H1 (cell line): ENCODE measurements at regions not wholly inside any gene's neighbourhood (a gene's known extent, or its start where the extent isn't known, plus 50 kb on each side); places are given as distances from the start of the nearest gene placed in this dataset.

Experiments
- CTCF ChIA-PET: fragments of 300-600 bp; sonication (Branson Sonifier 250); formaldehyde crosslinking; loops from one replicate; lab custom pipeline; 2021; ENCODE audit not compliant: partially characterized antibody; lab: Charles Lee
- POLR2A ChIA-PET: fragments of 300-600 bp; sonication (Branson Sonifier 250); formaldehyde crosslinking; loops from one replicate; lab custom pipeline; 2021; ENCODE audit warnings: inconsistent platforms; ENCODE audit not compliant: partially characterized antibody; lab: Charles Lee
- DNase-seq, 2 experiments: peaks; one replicate each; pipeline versions ENCODE4 v3.0.0 to v3.0.0-alpha.2; 2010 to 2022; ENCODE audit warnings: low spot score in 2 of 2, low read depth in 1 of 2, mixed read lengths in 1 of 2
- FAIRE-seq: peaks from 2 replicates; lab custom pipeline; 2011; peaks lifted over from hg19 to GRCh38; lab: Jason Lieb, UNC
- H2AFZ ChIP-seq: 2 replicates; pipeline ENCODE4 v1.8.1; 2012; ENCODE audit warnings: low read length, inconsistent platforms
- H2AK5ac ChIP-seq: 2 replicates; pipeline ENCODE4 v1.6.1; 2013; ENCODE audit warnings: low read depth, low read length
- H2BK120ac ChIP-seq: replicated peaks from 2 replicates; pipeline ENCODE3; 2013; ENCODE audit warnings: low read depth, low read length, inconsistent platforms
- H2BK12ac ChIP-seq: 2 replicates; pipeline ENCODE4 v1.6.1; 2013; ENCODE audit warnings: low read depth, low read length
- H2BK15ac ChIP-seq: 2 replicates; pipeline ENCODE4 v1.6.1; 2013; ENCODE audit warnings: low read length
- H2BK20ac ChIP-seq: 2 replicates; pipeline ENCODE4 v1.6.1; 2013; ENCODE audit warnings: low read length
- H2BK5ac ChIP-seq: 2 replicates; pipeline ENCODE4 v1.6.1; 2013; ENCODE audit warnings: low read depth, low read length
- H3K14ac ChIP-seq: 2 replicates; pipeline ENCODE4 v1.6.1; 2013; ENCODE audit warnings: inconsistent platforms; ENCODE audit not compliant: insufficient read length
- H3K18ac ChIP-seq: 2 replicates; pipeline ENCODE4 v1.6.1; 2013; ENCODE audit warnings: low read length; ENCODE audit errors: extremely low read depth
- H3K23ac ChIP-seq: 2 replicates; pipeline ENCODE4 v1.6.1; 2013; ENCODE audit warnings: inconsistent platforms; ENCODE audit not compliant: insufficient read length
- H3K23me2 ChIP-seq: 2 replicates; pipeline ENCODE4 v1.6.1; 2013; ENCODE audit warnings: low read depth, low read length
- H3K27ac ChIP-seq: 2 replicates; pipeline ENCODE4 v1.6.1; 2011; ENCODE audit warnings: low read depth, low read length, inconsistent platforms
- H3K27me3 ChIP-seq, 4 experiments: replicated peaks in 1 of 4; 1 replicate in 1 of 4; 2 replicates in 3 of 4; pipeline versions ENCODE4 v1.6.1 to v1.8.1; 2011 to 2013; ENCODE audit warnings: low read length in 3 of 4, mild to moderate bottlenecking in 3 of 4, inconsistent platforms in 2 of 4, mixed read lengths in 2 of 4, moderate library complexity in 1 of 4; ENCODE audit not compliant: control insufficient read depth in 3 of 4, insufficient read depth in 3 of 4; ENCODE audit errors: extremely low read depth in 1 of 4
- H3K36me3 ChIP-seq, 4 experiments: 2 replicates each; pipeline versions ENCODE4 v1.6.1 to v1.8.1; 2011 to 2013; ENCODE audit warnings: mild to moderate bottlenecking in 4 of 4, low read length in 3 of 4, moderate library complexity in 2 of 4, control low read depth in 1 of 4, inconsistent platforms in 1 of 4; ENCODE audit not compliant: insufficient read depth in 4 of 4, control insufficient read depth in 2 of 4
- H3K4ac ChIP-seq: replicated peaks from 2 replicates; pipeline ENCODE3; 2013; ENCODE audit warnings: low read length, low read depth, mixed read lengths, inconsistent platforms; ENCODE audit not compliant: insufficient read length
- H3K4me1 ChIP-seq, 4 experiments: replicated peaks in 1 of 4; 1 replicate in 1 of 4; 2 replicates in 3 of 4; pipeline versions ENCODE4 v1.6.1 to v1.8.1; 2011 to 2013; ENCODE audit warnings: low read length in 3 of 4, inconsistent platforms in 2 of 4, mixed read lengths in 1 of 4; ENCODE audit not compliant: insufficient read depth in 4 of 4, control insufficient read depth in 3 of 4
- H3K4me2 ChIP-seq, 2 experiments: 2 replicates each; pipeline versions ENCODE4 v1.6.1 to v1.8.1; 2011 to 2013; ENCODE audit warnings: low read depth in 2 of 2, low read length in 2 of 2, control low read depth in 1 of 2, inconsistent platforms in 1 of 2, mild to moderate bottlenecking in 1 of 2; ENCODE audit not compliant: insufficient read depth in 1 of 2
- H3K4me3 ChIP-seq, 4 experiments: fragments of 200-600, 300-600 bp in 1 of 4; sonication (generic), shearing (Covaris generic), sonication (Bioruptor Twin) in 1 of 4; 2 replicates each; pipeline versions ENCODE4 v1.5.1 to v1.8.1; 2011 to 2016; ENCODE audit warnings: low read length in 4 of 4, low read depth in 3 of 4, control low read depth in 2 of 4, inconsistent platforms in 2 of 4, mild to moderate bottlenecking in 2 of 4, mixed read lengths in 1 of 4, moderate library complexity in 1 of 4; ENCODE audit not compliant: insufficient read depth in 2 of 4; ENCODE audit errors: extremely low read depth in 1 of 4
- H3K56ac ChIP-seq: replicated peaks from 2 replicates; pipeline ENCODE3; 2013; ENCODE audit warnings: low read depth, mild to moderate bottlenecking, mixed read lengths, low read length, inconsistent platforms; ENCODE audit not compliant: insufficient read length
- H3K79me1 ChIP-seq: 2 replicates; pipeline ENCODE4 v1.6.1; 2013; ENCODE audit warnings: low read depth, low read length, control low read depth
- H3K79me2 ChIP-seq, 2 experiments: 2 replicates each; pipeline versions ENCODE4 v1.6.1 to v1.8.1; 2012 to 2013; ENCODE audit warnings: low read length in 2 of 2, mild to moderate bottlenecking in 2 of 2, inconsistent platforms in 1 of 2; ENCODE audit not compliant: insufficient read depth in 2 of 2, control insufficient read depth in 1 of 2
- H3K9ac ChIP-seq, 4 experiments: replicated peaks in 1 of 4; 1 replicate in 1 of 4; 2 replicates in 3 of 4; pipeline versions ENCODE4 v1.6.1 to v1.8.1; 2011 to 2013; ENCODE audit warnings: low read depth in 3 of 4, low read length in 3 of 4, control low read depth in 2 of 4, mild to moderate bottlenecking in 2 of 4, moderate library complexity in 2 of 4, inconsistent platforms in 1 of 4; ENCODE audit errors: extremely low read depth in 1 of 4
- H3K9me3 ChIP-seq, 2 experiments: 2 replicates each; pipeline versions ENCODE4 v1.6.1 to v1.8.1; 2012 to 2013; ENCODE audit warnings: mild to moderate bottlenecking in 2 of 2, moderate library complexity in 2 of 2, control low read depth in 1 of 2, inconsistent platforms in 1 of 2, low read depth in 1 of 2, low read length in 1 of 2, mixed read lengths in 1 of 2; ENCODE audit not compliant: insufficient read depth in 2 of 2
- H4K20me1 ChIP-seq, 2 experiments: replicated peaks in 1 of 2; 2 replicates each; pipeline versions ENCODE3 to v1.8.1; 2011 to 2013; ENCODE audit warnings: inconsistent platforms in 2 of 2, low read length in 2 of 2, mild to moderate bottlenecking in 1 of 2; ENCODE audit not compliant: insufficient read depth in 2 of 2, control insufficient read depth in 1 of 2
- H4K5ac ChIP-seq: 2 replicates; pipeline ENCODE4 v1.6.1; 2013; ENCODE audit warnings: low read length, low read depth, mixed read lengths, inconsistent platforms; ENCODE audit not compliant: insufficient read length
- H4K8ac ChIP-seq: 2 replicates; pipeline ENCODE4 v1.8.0; 2013; ENCODE audit warnings: mild to moderate bottlenecking, moderate library complexity, low read length, inconsistent platforms; ENCODE audit not compliant: insufficient read depth; ENCODE audit errors: extremely low read depth
- H4K91ac ChIP-seq: replicated peaks from 2 replicates; pipeline ENCODE3; 2013; ENCODE audit warnings: low read length, mixed read lengths, inconsistent platforms; ENCODE audit not compliant: insufficient read length
- CHD2 ChIP-seq: IDR thresholded peaks from 2 replicates; pipeline ENCODE4 v1.6.1; 2012; ENCODE audit warnings: low read length, improper control_type of control experiment
- TF ChIP-seq, protein P1 (sequence below): fragments of 300-600 bp; sonication (generic); IDR thresholded peaks from 2 replicates; pipeline ENCODE4 v1.7.1; 2012; ENCODE audit warnings: low read length, moderate library complexity, mild to moderate bottlenecking, inconsistent platforms; ENCODE audit not compliant: insufficient replicate concordance

DNA sequence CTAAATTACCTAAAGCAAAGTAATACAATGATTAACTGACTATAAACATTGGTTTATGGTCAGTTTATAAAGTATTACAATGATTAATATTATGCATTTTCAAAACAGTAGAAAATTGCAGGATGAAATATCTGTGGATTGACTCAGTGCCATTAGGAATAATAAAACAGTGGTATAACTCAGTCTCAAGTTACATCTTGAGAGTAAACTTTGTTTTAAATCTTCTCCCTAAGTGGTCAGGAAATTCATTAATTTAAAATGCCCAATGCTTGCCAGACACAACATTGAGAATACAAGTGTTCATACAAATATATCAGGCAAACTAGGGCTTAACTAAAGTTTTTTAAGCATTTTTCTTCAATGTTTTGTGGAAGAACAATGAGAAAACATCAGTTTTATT, 257.8 kb downstream of the ETV1 start:
- Histone ChIP-seq H3K27me3 (no peaks in the 10 kb centered on the region), H2BK12ac (no peak overlapping the region), H4K5ac (no peak overlapping the region), H2AFZ (no peak overlapping the region), H3K23me2 (no peaks in the 10 kb centered on the region), H2AK5ac (no peak overlapping the region), H3K36me3 (no peaks in the 10 kb centered on the region), H2BK5ac (no peak overlapping the region), H3K18ac (no peak overlapping the region), H3K4me2 (no peak overlapping the region), H3K23ac (no peak overlapping the region), H3K79me1 (no peaks in the 10 kb centered on the region), H3K27ac (no peak overlapping the region), H3K9me3 (peaks cover 0 to 5% of the 10 kb centered on the region in 2 experiments; a peak in 1 of 4 replicates), H2BK20ac (no peak overlapping the region), H3K4ac (no peak overlapping the region), H4K91ac (no peak overlapping the region), H2BK15ac (no peak overlapping the region), H3K4me3 (no peak overlapping the region), H2BK120ac (no peak overlapping the region), H3K4me1 (no peaks in the 10 kb centered on the region), H3K14ac (no peak overlapping the region), H4K8ac (no peak overlapping the region), H3K56ac (no peak overlapping the region), H3K9ac (no peak overlapping the region), H4K20me1 (no peaks in the 10 kb centered on the region), H3K79me2 (no peaks in the 10 kb centered on the region)
- ChIA-PET CTCF (no interaction called here), POLR2A (no interaction called here)
- FAIRE-seq (no peak), DNase-seq (no peak)
- no peak for TF ChIP-seq CHD2
- TF ChIP-seq, protein P1, sequence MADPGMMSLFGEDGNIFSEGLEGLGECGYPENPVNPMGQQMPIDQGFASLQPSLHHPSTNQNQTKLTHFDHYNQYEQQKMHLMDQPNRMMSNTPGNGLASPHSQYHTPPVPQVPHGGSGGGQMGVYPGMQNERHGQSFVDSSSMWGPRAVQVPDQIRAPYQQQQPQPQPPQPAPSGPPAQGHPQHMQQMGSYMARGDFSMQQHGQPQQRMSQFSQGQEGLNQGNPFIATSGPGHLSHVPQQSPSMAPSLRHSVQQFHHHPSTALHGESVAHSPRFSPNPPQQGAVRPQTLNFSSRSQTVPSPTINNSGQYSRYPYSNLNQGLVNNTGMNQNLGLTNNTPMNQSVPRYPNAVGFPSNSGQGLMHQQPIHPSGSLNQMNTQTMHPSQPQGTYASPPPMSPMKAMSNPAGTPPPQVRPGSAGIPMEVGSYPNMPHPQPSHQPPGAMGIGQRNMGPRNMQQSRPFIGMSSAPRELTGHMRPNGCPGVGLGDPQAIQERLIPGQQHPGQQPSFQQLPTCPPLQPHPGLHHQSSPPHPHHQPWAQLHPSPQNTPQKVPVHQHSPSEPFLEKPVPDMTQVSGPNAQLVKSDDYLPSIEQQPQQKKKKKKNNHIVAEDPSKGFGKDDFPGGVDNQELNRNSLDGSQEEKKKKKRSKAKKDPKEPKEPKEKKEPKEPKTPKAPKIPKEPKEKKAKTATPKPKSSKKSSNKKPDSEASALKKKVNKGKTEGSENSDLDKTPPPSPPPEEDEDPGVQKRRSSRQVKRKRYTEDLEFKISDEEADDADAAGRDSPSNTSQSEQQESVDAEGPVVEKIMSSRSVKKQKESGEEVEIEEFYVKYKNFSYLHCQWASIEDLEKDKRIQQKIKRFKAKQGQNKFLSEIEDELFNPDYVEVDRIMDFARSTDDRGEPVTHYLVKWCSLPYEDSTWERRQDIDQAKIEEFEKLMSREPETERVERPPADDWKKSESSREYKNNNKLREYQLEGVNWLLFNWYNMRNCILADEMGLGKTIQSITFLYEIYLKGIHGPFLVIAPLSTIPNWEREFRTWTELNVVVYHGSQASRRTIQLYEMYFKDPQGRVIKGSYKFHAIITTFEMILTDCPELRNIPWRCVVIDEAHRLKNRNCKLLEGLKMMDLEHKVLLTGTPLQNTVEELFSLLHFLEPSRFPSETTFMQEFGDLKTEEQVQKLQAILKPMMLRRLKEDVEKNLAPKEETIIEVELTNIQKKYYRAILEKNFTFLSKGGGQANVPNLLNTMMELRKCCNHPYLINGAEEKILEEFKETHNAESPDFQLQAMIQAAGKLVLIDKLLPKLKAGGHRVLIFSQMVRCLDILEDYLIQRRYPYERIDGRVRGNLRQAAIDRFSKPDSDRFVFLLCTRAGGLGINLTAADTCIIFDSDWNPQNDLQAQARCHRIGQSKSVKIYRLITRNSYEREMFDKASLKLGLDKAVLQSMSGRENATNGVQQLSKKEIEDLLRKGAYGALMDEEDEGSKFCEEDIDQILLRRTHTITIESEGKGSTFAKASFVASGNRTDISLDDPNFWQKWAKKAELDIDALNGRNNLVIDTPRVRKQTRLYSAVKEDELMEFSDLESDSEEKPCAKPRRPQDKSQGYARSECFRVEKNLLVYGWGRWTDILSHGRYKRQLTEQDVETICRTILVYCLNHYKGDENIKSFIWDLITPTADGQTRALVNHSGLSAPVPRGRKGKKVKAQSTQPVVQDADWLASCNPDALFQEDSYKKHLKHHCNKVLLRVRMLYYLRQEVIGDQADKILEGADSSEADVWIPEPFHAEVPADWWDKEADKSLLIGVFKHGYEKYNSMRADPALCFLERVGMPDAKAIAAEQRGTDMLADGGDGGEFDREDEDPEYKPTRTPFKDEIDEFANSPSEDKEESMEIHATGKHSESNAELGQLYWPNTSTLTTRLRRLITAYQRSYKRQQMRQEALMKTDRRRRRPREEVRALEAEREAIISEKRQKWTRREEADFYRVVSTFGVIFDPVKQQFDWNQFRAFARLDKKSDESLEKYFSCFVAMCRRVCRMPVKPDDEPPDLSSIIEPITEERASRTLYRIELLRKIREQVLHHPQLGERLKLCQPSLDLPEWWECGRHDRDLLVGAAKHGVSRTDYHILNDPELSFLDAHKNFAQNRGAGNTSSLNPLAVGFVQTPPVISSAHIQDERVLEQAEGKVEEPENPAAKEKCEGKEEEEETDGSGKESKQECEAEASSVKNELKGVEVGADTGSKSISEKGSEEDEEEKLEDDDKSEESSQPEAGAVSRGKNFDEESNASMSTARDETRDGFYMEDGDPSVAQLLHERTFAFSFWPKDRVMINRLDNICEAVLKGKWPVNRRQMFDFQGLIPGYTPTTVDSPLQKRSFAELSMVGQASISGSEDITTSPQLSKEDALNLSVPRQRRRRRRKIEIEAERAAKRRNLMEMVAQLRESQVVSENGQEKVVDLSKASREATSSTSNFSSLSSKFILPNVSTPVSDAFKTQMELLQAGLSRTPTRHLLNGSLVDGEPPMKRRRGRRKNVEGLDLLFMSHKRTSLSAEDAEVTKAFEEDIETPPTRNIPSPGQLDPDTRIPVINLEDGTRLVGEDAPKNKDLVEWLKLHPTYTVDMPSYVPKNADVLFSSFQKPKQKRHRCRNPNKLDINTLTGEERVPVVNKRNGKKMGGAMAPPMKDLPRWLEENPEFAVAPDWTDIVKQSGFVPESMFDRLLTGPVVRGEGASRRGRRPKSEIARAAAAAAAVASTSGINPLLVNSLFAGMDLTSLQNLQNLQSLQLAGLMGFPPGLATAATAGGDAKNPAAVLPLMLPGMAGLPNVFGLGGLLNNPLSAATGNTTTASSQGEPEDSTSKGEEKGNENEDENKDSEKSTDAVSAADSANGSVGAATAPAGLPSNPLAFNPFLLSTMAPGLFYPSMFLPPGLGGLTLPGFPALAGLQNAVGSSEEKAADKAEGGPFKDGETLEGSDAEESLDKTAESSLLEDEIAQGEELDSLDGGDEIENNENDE = no peak
